ENCODE measurements at regions not wholly inside any gene's neighbourhood (a gene's known extent, or its start where the extent isn't known, plus 50 kb on each side); places are given as distances from the start of the nearest gene placed in this dataset.

DNA sequence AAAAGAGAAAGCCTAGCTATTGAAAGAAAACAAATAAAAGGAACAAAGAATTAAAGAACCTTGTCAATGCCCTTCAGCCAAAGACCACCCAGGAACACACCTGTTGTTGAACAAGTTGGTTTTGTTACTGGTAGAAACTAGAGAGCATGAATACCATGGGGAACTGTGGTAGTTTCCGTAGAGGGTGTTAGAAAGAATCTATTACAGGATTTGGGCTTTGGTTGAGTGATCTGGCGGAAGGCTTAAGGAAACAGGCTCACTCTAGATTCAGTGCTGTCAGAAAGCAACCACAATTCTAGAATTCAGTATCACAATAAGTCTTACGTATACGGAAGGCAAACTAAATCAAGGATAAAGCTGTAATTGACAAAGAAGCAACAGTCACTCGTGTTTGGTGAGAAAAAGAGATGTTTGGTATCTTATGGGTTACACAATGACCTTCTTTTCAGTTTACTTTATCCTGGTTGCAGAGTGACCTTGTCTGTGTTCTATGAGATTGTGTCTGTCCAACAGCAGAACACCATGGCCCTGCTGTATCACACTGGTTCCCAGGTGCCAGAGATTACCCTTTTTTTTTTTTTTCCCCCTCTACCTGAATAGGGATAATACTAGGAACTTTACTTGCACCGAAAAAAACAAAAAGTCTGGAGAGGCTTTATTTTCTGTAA is 265.9 kb downstream of the SHQ1 start:
- no peaks in the 10 kb centered on the region for H3K9me3 Mint-ChIP-seq
- H3K36me3 Mint-ChIP-seq (ENCODE audit: insufficient read depth) = no peaks in the 10 kb centered on the region
- DNase-seq (no peak), ATAC-seq (peak in 1 of 2 donors; percentile 21)
- no peaks in the 10 kb centered on the region for H3K4me1 Mint-ChIP-seq (ENCODE audit: low read depth)
- peaks cover 2% of the 10 kb centered on the region for H3K27me3 Mint-ChIP-seq (ENCODE audit: low read depth)
- no peak overlapping the region for H3K4me3 Mint-ChIP-seq

DNA sequence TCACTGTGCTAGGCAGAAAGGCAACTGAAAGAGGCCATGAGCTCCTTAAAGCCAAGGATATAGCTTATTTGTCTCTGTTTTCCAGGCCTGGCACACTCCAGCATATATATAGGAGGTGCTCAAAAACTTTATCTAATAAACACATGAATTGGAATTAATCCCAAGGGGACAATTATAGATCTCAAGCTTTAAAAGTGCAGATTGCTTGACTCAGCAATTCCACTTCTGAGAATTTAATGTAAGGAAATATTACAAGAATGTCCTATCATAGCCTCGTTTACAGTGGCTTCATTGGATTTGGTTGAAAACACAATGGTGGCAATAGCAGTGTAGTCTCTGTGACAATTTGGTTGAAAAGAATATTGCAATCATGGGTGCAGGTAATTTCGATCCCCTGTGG is 267.3 kb downstream of the SHQ1 start:
- Mint-ChIP-seq H3K27me3 (ENCODE audit: low read depth) (peaks cover 2% of the 10 kb centered on the region), H3K36me3 (ENCODE audit: insufficient read depth) (no peaks in the 10 kb centered on the region), H3K4me3 (no peak overlapping the region), H3K9me3 (no peaks in the 10 kb centered on the region), H3K4me1 (ENCODE audit: low read depth) (no peaks in the 10 kb centered on the region)
- no peak for DNase-seq
- ATAC-seq = no peak

- Mint-ChIP-seq H3K27me3 (ENCODE audit: low read depth) (peaks cover 2% of the 10 kb centered on the region), H3K4me3 (no peak overlapping the region), H3K36me3 (ENCODE audit: insufficient read depth) (no peaks in the 10 kb centered on the region), H3K4me1 (ENCODE audit: low read depth) (no peaks in the 10 kb centered on the region), H3K9me3 (no peaks in the 10 kb centered on the region)
- DNase-seq (no peak), ATAC-seq (no peak)
Measured at GRCh38 chr3:72580246-72580756, 267.9 kb downstream of the SHQ1 start.

DNA sequence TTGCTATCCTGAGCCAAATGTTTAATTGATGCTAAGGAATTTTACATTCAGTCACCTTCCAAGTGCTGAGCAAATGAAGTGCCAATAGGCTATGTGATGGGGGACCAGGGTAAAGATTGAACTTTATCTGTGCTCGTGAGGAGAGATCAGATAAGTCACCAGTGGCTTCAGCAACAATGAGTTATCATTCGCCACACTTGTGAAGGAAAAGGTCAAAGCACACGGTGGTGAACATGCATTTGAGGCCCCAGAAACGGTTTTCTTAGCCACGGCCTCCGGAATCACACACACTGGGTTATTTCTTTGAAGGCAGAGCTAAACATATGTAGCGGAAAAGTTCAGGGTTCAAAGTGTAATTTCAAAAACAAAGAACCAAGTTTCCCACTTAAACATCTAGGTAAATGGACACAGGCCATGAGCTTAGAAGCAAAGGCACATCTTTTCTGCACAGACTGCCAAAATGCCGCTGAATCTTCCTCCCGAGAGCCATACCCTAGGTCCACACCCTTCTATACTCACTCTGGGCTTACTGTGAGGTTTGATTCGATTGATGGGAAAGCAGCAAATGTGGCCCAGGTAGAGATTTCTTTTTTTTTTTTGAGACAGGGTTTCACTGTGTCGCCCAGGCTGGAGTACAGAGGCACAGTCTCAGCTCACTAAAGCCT is 268.5 kb downstream of the SHQ1 start:
- DNase-seq = no peak
- Mint-ChIP-seq H3K9me3 (no peaks in the 10 kb centered on the region), H3K27me3 (ENCODE audit: low read depth) (peaks cover 2% of the 10 kb centered on the region), H3K36me3 (ENCODE audit: insufficient read depth) (no peaks in the 10 kb centered on the region), H3K4me3 (no peak overlapping the region), H3K4me1 (ENCODE audit: low read depth) (no peaks in the 10 kb centered on the region)
- ATAC-seq = no peak

GRCh38 chr3:72579191-72579580 is 269.1 kb downstream of the SHQ1 start:
- DNase-seq (no peak), ATAC-seq (no peak)
- Mint-ChIP-seq H3K4me1 (ENCODE audit: low read depth) (no peaks in the 10 kb centered on the region), H3K36me3 (ENCODE audit: insufficient read depth) (no peaks in the 10 kb centered on the region), H3K4me3 (no peak overlapping the region), H3K9me3 (no peaks in the 10 kb centered on the region), H3K27me3 (ENCODE audit: low read depth) (peaks cover 2% of the 10 kb centered on the region)

DNA sequence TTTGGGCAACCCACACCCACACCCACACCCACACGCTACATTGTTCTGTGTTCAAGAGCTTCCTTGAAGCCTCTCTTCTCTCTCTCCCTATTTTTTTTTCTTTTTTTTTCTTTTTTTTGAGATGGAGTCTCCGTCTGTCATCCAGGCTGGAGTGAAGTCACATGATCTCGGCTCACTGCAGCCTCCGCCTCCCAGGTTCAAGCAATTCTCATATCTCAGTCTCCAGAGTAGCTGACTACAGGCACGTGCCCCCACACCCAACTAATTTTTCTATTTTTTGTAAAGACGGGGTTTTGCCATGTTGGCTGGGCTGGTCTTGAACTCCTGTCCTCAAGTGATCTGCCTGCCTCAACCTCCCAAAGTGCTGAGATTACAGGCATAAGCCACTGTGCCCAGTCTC is 271.1 kb downstream of the SHQ1 start:
- DNase-seq (no peak), ATAC-seq (no peak)
- Mint-ChIP-seq H3K27me3 (ENCODE audit: low read depth) (peaks cover 2% of the 10 kb centered on the region), H3K36me3 (ENCODE audit: insufficient read depth) (no peaks in the 10 kb centered on the region), H3K4me3 (no peak overlapping the region), H3K4me1 (ENCODE audit: low read depth) (no peaks in the 10 kb centered on the region), H3K9me3 (no peaks in the 10 kb centered on the region)

DNA sequence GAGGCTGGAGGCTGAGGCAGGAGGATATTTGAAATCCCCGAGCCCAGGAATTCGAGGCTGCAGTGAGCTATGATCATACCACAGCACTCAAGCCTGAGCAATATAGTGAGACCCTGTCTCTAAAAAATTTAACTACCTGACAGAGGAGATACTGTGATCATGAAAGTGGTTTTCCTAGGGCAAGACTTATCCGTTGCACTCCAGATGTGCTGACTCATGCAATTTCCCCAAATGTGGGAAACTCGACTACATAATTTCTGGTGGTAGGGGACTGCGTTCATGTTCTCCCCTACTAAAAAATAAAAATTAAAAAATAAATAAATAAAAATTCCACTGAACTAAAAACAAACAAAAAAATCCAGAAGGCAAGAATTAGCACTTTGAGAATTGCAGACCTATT is 271.7 kb downstream of the SHQ1 start:
- ATAC-seq = no peak

DNA sequence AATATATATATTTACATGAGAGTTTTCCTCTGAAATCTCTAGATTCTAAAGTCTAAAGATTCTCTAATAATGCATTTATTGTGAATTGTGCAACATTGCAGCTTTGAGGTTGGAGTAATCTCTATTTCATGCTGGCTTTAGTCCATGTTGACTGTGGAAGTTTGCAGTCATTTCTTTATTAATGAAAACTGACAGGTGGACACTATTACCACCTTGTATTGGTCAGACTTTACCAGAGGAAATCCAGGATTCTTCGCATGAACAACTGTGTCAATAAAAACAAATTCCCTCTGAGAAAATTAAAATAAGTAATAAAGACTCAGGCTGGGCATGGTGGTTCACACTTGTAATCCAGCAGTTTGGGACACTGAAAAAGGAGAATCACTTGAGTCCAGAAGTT is 274.1 kb downstream of the SHQ1 start:
- Mint-ChIP-seq H3K4me3 (no peak overlapping the region), H3K9me3 (no peaks in the 10 kb centered on the region), H3K4me1 (ENCODE audit: low read depth) (no peaks in the 10 kb centered on the region), H3K36me3 (ENCODE audit: insufficient read depth) (no peaks in the 10 kb centered on the region), H3K27me3 (ENCODE audit: low read depth) (no peaks in the 10 kb centered on the region)
- no peak for ATAC-seq
- no peak for DNase-seq

More for the DNA sequence above, 271.7 kb downstream of the SHQ1 start:
- H3K27me3 Mint-ChIP-seq (ENCODE audit: low read depth) = peaks cover 2% of the 10 kb centered on the region
- no peak for DNase-seq
- H3K9me3 Mint-ChIP-seq = no peaks in the 10 kb centered on the region
- H3K4me3 Mint-ChIP-seq = no peak overlapping the region
- H3K36me3 Mint-ChIP-seq (ENCODE audit: insufficient read depth) = no peaks in the 10 kb centered on the region
- H3K4me1 Mint-ChIP-seq (ENCODE audit: low read depth) = no peaks in the 10 kb centered on the region

DNA sequence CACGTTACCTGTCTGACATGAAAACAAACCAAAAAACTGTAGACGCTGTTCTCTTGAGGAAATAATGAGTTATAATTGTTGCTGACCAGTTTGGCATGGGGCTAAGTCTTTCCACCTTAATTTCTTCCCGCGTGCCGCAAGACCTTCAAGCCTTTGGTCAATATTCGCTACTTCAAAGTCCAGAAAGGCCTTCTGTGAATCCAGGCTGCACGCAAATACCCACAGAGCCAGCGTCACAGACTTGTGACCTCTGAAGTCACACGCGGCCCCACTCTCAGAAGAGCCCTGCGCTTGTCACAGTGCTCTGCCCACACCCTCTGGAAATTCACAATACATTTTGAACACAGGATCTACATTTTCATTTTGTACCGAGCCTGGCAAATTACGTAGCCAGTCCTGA is 275.2 kb downstream of the SHQ1 start:
- DNase-seq = no peak
- ATAC-seq = no peak
- no peaks in the 10 kb centered on the region for H3K4me1 Mint-ChIP-seq (ENCODE audit: low read depth)
- no peaks in the 10 kb centered on the region for H3K27me3 Mint-ChIP-seq (ENCODE audit: low read depth)
- H3K36me3 Mint-ChIP-seq (ENCODE audit: insufficient read depth) = no peaks in the 10 kb centered on the region
- H3K4me3 Mint-ChIP-seq = no peak overlapping the region
- H3K9me3 Mint-ChIP-seq = no peaks in the 10 kb centered on the region

DNA sequence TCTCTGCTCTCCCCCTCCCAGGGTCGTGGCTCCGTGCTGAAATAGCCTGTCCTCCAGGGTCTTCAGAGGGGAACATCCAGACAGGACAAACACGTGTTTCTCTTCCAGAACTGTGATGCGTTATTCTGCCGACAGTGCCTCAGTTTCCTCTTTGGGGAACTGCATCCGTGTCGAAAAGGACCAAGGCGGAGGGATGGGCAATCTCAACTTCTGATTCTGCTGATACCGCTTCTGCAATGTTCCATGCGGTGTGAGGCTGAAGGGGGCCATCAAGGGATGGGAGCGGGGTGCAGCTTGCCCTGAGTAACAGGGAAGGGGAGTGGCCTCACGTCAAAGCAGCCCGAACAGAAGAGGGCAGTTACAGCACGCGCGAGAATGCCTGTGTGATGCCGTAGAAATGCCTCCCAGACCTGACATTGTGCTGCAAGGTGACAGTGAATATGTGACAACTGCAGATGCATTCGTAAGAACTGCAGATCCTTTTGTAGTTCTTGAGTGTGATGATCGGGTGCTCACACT is 275.7 kb downstream of the SHQ1 start:
- H3K4me3 Mint-ChIP-seq = no peak overlapping the region
- no peaks in the 10 kb centered on the region for H3K4me1 Mint-ChIP-seq (ENCODE audit: low read depth)
- DNase-seq (no peak), ATAC-seq (no peak)
- H3K27me3 Mint-ChIP-seq (ENCODE audit: low read depth) = no peaks in the 10 kb centered on the region
- H3K36me3 Mint-ChIP-seq (ENCODE audit: insufficient read depth) = no peaks in the 10 kb centered on the region
- H3K9me3 Mint-ChIP-seq = no peaks in the 10 kb centered on the region

DNA sequence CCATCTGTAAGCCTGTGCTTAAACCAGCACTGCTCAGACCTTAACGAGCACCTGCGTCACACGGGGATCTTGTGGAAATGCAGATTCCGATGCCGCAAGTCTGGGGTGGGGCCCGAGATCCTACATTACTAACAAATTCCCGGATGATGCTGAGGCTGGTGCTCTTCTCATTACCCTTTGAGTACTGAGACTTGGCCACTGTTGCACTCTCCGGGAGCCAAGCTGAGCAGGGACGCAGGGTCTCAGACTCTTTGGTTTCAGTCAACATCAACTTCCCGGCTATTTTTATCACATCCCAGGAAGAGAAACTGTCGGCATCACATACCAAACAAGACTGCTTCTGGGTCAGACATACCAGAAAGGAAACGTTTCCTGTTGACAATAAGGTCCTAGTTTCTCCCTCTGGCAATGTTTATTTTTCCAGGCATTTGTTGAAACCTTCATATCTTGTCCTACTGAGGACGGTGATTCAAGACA is 276.6 kb downstream of the SHQ1 start:
- DNase-seq (no peak), ATAC-seq (no peak)
- Mint-ChIP-seq H3K27me3 (ENCODE audit: low read depth) (no peaks in the 10 kb centered on the region), H3K4me3 (no peak overlapping the region), H3K36me3 (ENCODE audit: insufficient read depth) (no peaks in the 10 kb centered on the region), H3K9me3 (no peaks in the 10 kb centered on the region), H3K4me1 (ENCODE audit: low read depth) (no peaks in the 10 kb centered on the region)

DNA sequence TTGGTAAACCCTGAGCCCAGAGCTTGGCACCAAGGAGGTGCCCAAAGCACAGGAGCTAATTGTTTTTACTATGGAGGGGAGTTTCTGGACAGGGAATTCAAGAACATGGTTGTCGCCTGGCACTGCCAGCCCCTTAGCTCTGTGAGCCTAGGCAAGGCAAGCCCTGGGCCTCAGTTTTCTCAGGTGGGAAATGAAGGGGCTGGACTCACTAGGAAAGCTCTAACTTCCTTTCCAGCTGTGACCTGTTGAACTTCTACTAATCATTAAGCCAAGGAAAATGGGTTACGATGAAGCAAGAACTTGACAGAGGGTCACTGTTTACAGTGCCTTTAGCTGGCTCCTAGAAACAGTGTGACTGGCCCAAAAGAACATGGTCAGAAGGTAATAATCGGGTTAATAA is 277.2 kb downstream of the SHQ1 start:
- no peak for DNase-seq
- no peaks in the 10 kb centered on the region for H3K27me3 Mint-ChIP-seq (ENCODE audit: low read depth)
- no peak overlapping the region for H3K4me3 Mint-ChIP-seq
- ATAC-seq = no peak
- no peaks in the 10 kb centered on the region for H3K36me3 Mint-ChIP-seq (ENCODE audit: insufficient read depth)
- H3K9me3 Mint-ChIP-seq = no peaks in the 10 kb centered on the region
- H3K4me1 Mint-ChIP-seq (ENCODE audit: low read depth) = no peaks in the 10 kb centered on the region

DNA sequence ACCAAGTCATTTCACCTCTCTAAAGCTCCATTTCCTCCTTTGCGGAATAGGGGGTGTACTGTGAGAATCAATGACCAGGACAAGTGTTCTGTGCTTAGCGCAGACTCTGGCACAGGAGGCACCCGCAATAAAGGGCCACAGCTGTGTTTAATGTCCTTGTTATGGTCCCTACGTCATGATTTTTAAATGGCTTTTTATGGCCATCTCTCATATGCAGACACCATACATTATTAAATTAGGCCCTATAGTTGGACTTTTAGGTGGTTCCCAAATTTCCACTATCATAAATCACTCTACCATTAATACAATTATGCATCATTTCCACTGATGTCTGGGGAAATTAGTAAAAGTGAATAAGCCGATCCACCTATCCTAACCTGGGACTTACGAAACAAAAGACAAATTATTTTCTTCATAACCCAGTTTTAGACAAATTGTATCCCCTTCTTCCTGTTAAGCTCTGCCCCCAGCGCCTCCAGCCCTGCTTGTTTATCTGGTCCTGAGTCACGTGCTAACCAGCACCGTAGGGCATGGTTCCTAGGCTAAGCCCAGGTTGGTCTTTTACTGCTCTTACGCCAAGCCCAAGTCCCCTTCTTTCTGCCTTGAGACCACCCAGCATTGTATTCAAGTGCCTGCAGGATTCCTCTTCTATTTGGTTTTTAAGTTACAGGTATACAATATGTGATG is 278.3 kb downstream of the SHQ1 start:
- Mint-ChIP-seq H3K36me3 (ENCODE audit: insufficient read depth) (no peaks in the 10 kb centered on the region), H3K4me1 (ENCODE audit: low read depth) (no peaks in the 10 kb centered on the region), H3K27me3 (ENCODE audit: low read depth) (no peaks in the 10 kb centered on the region), H3K4me3 (no peak overlapping the region), H3K9me3 (no peaks in the 10 kb centered on the region)
- no peak for ATAC-seq
- DNase-seq = no peak

GRCh38 chr3:72568083-72568482 is 280.2 kb downstream of the SHQ1 start:
- Mint-ChIP-seq H3K36me3 (ENCODE audit: insufficient read depth) (no peaks in the 10 kb centered on the region), H3K27me3 (ENCODE audit: low read depth) (no peaks in the 10 kb centered on the region), H3K4me3 (no peak overlapping the region), H3K4me1 (ENCODE audit: low read depth) (no peaks in the 10 kb centered on the region), H3K9me3 (no peaks in the 10 kb centered on the region)
- ATAC-seq (no peak), DNase-seq (no peak)

All from activated T-cell treated with anti-CD3 and anti-CD28 coated beads, Interleukin-2, amount 50 U/mL, for 4 hours (primary cell).